NCI-H2029 (cell line): ENCODE measurements at regions not wholly inside any gene's neighbourhood (a gene's known extent, or its start where the extent isn't known, plus 50 kb on each side); places are given as distances from the start of the nearest gene placed in this dataset.

ENCODE experiments used
- DNase-seq: peaks from one replicate; lab custom pipeline; 2025; lab: John Stamatoyannopoulos, UW

- DNase-seq = no peak
Observed at GRCh38 chr2:137729305-137729704, 235.0 kb upstream of the HNMT start.

DNA sequence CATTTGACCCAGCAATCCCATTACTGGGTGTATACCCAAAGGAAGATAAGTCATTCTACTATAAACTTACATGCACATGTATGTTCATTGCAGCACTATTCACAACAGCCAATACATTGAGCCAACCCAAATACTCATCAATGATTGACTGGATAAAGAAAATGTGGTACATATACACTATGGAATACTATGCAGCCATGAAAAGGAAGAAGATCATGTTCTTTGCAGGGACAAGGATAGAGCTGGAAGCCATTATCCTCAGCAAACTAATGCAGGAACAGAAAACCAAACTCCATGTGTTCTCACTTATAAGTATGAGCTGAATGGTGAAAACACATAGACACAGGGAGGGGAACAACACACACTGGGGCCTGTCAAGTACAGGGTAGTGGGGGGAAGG, 226.7 kb upstream of the HNMT start:
- DNase-seq = no peak

GRCh38 chr2:137741784-137742362, 222.4 kb upstream of the HNMT start:
- no peak for DNase-seq

DNA sequence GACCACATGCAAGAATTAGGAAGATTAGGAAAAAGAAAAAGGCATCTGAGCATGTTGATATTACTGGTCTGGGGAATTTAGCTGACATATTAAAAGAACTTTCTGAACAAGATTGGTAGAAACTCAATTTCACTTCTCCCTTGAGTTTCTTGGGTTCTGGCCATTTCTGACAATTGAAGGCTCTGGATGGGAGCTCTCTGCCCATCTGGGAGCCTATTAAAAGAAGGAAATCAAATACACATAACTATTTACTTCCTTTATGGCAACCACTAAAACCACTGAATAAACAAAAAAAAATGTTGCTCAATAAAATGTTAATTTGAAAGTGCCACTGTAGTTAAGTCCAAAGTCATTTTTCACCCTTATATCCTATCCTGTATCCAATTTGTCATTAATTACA, 216.8 kb upstream of the HNMT start:
- no peak for DNase-seq

DNA sequence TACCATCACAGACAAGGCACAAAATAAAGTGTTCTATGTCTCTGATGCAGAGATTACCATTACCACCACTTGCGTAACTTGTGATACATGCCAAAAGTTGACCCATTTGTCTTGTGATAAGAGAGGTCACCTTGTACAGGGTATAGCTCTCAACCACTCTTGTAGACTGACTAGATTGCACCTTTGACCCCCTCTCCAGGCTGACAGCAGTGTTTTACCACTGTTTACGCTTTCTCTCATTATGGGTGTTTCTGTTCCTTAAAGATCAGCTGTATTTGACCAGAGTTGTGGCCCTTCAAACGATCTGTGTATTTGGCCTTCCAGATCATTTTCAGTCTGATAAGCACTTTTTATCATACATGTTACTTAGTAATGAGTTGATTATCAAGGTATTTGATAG, 215.7 kb upstream of the HNMT start:
- no peak for DNase-seq

DNA sequence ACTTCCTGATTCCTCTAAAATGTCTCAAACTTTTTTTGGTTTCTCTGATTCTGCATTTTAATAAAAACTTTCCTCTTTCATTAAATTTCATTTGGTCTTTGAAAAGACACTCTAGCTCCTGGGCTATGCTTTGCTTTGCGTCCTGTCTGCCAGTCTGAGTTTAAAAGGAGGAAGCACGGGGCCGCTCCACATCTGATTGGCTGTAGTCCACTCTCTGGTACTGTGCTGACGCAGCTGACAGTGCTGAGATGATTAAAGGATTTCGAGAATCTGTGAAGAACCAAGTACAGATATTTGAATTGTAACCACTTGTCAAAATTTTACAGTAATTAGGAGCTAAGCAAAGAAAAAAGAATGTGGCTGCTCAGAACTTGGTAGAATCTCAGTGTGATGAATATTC, 199.6 kb upstream of the HNMT start:
- no peak for DNase-seq

GRCh38 chr2:137769406-137769805, 194.9 kb upstream of the HNMT start:
- no peak for DNase-seq

DNA sequence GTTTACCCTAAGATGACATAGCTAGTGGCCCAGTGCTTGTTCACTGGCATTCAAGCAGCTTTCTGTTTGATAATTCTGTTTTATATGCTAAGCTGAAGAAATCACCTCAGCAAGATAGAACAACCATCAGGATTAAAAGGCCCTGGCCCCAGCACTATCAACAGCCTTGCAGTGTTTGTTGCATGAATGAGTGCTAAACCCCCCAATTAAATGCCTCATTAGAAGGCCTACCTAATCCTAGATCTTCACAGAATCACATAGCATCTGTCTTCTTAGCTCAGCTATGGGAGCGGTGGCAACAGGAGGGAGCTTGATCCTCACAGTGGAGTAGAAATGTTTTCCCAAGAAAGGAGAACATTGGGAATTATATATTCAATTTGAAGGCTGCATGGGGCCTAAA, 194.1 kb upstream of the HNMT start:
- DNase-seq = no peak

GRCh38 chr2:137771064-137771463, 193.2 kb upstream of the HNMT start:
- no peak for DNase-seq

- no peak for DNase-seq
Observed at GRCh38 chr2:137772451-137772850, 191.8 kb upstream of the HNMT start.

DNA sequence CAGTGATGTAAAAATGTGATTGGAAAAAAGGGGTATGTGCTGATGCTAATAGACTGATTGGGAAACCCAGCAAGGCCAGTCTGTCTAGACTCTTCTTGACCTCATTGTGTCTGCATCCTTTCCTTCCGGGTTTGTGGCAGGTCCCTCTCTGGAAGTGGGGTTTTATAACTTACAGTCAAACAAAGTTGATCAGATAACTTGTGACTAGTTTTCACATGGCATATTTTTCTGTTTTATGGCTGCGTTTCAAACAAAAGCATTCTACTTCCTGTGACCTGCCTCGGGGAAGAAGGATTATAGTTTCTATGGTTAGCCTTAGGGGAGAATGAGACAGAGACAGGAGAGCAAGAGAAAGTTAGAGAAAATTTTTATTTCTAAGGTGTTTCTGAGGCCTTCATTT, 188.7 kb upstream of the HNMT start:
- no peak for DNase-seq

DNA sequence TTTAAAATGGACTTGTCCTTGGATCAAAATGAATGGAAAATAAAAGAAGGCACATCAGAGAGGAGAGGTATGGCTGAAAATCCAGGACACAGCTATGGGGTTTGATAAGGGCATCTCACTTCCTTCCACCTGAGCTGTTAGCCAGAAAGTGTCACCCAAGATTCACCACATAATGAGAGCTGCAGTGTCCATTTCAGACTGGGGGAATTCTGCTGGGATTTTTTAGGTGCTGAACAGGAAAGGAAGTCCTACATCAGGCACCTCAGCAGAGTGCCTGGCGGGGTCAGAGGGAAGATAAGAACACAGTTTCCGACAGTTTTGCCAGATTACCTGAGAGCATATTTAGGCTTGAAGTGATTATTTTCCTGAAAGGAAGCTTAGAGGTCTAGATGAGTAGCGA, 187.6 kb upstream of the HNMT start:
- no peak for DNase-seq

GRCh38 chr2:137797641-137798040, 166.6 kb upstream of the HNMT start:
- DNase-seq = no peak

DNA sequence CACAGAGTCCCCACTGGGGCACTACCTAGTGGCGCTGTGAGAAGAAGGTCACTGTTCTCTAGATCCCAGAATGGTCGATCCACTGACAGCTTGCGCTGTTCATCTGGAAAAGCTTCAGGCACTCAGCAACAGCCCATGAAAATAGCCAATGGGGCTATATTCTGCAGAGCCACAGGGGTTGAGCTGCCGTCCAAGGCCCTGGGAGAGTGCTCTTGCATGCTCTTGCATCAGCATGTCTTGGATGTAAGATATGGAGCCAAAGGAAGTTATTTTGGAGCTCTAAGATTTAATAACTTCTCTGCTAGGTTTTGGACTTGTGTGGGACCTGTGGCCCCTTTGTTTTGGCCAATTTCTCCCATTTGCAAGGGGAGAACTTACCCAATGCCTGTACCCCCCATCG, 164.7 kb upstream of the HNMT start:
- DNase-seq = no peak

DNA sequence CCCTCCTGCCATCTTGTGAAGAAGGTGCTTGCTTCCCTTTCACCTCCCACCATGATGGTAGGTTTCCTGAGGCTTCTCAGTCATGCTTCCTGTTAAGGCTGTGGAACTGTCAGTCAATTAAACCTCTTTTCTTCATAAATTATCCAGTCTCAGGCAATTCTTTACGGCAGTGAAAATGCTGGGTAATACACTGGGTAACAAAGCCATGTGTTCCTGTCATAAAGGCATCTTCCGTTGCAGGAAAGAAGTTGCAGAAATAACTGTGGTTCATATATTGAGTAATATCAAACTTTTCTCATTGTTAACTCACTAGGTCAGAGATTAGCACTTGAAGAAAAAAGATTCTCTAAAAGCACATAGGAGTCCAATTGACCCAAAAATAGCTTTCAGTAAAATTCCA, 163.9 kb upstream of the HNMT start:
- DNase-seq = no peak

GRCh38 chr2:137801228-137801627, 163.0 kb upstream of the HNMT start:
- DNase-seq = no peak

- DNase-seq = no peak
Observed at GRCh38 chr2:137802038-137802437, 162.2 kb upstream of the HNMT start.

DNA sequence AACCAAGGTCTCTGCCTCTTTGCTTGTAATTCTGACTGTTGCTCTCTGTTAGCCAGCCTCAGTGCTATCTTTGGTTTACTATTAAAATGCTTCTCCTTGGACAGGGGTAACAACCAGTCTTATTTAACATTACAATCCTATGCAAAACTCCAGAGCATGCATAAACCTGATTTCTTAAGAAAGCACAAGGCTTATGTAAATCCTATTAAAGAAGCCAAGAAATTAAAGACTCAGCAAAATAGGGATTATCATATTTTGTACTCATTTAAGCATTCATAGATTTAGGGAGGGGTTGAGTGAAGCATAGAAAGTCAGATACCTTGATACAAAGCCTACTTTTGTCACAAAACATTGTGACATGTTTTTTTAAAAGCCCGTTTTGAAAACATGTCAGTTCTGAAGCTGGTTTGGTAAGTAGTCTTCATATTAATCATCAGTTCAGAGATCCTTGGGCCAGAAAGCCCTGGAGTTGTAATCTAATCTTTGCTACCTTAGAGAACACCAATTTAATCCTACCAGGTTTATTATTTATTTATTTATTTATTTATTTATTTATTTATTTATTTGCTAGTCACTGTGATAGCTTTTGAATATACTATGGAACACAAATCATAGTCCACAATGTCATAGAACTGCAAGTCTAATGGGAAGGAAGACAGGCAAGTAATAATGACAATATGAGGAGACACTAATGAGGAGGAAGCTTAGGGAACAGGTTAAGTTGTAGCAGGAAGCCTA, 158.0 kb upstream of the HNMT start:
- DNase-seq = no peak

DNA sequence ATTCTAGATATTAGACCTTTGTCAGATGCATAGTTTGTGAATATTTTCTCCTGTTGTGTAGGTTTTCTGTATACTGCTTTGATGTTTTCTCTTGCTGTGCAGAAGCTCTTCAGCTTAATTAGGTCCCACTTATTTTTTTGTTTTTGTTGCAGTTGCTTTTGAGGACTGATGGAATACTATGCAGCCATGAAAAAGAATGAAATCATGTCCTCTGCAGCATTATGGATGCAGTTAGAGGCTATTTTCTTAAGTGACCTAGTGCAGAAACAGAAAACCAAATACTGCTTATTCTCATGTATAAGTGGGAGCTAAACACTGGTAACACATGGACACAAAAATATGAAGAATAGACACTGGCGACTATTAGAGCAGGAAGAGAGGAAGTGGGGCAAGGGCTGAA, 155.0 kb upstream of the HNMT start:
- DNase-seq = no peak

- DNase-seq = no peak
Observed at GRCh38 chr2:137809837-137810236, 154.4 kb upstream of the HNMT start.

- no peak for DNase-seq
Observed at GRCh38 chr2:137812517-137812916, 151.8 kb upstream of the HNMT start.

- DNase-seq = no peak
Observed at GRCh38 chr2:137813176-137813575, 151.1 kb upstream of the HNMT start.

DNA sequence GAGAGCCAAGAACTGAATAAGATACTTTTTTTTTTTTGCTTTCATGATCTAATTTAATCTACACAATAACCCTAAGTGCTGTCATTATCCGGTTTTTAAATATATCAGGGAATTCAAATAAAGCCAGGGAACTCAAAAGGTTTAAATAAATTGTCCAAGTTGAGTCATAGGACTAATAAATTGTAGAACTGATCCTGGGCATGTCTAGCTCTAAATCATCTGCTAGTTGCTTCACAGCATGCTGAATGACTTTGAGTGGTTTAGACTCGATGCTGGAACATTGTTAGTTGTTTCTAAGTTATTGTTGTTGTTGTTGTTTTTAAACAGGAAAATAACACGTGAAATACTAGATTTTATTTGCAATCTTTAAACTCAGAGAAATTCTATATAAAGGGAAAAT, 147.2 kb upstream of the HNMT start:
- DNase-seq = no peak

- no peak for DNase-seq
Observed at GRCh38 chr2:137823196-137823595, 141.1 kb upstream of the HNMT start.
